ENCODE measurements at regions not wholly inside any gene's neighbourhood (a gene's known extent, or its start where the extent isn't known, plus 50 kb on each side); places are given as distances from the start of the nearest gene placed in this dataset.

GRCh38 chr3:154023148-154023547 is 98.0 kb upstream of the ARHGEF26 start:
- no TSS peak for BruUV-seq (replicated peaks)
- H3K4me1 ChIP-seq (ENCODE audit: insufficient read depth, low read length, poor library complexity, severe bottlenecking), result no peaks in the 10 kb centered on the region
- H2AFZ ChIP-seq (ENCODE audit: low read length), result no peak overlapping the region
- POLR2A ChIA-PET, result no interaction called here
- H3K4me2 ChIP-seq (ENCODE audit: low read length), result no peak overlapping the region
- H3K4me3 ChIP-seq (ENCODE audit: low read depth, low read length, poor library complexity, severe bottlenecking), result no peak overlapping the region
- DNase-seq (ENCODE audit: low spot score), result no peak
- intact Hi-C loops (cut with micrococcal nuclease; ENCODE audit: unreplicated experiment), result no loop called here
- no peaks in the 10 kb centered on the region for H3K36me3 ChIP-seq (ENCODE audit: insufficient read depth, low read length)
- H3K9me2 ChIP-seq (ENCODE audit: insufficient read depth, low read length), result no peaks in the 10 kb centered on the region
- H3K27ac ChIP-seq (ENCODE audit: low read depth, low read length, poor library complexity, severe bottlenecking), result no peak overlapping the region
- TF ChIP-seq EZH2phosphoT487 (IDR thresholded peaks at IDR 0.05; ENCODE audit: borderline replicate concordance, low read depth, low read length) (no peak), CTCF (conservative IDR thresholded peaks at IDR 0.05; ENCODE audit: low read length) (no peak)
- no peaks in the 10 kb centered on the region for H3K9me3 ChIP-seq (ENCODE audit: low read length)
- CTCF ChIA-PET (ENCODE audit: unreplicated experiment), result no interaction called here
- H4K20me1 ChIP-seq (ENCODE audit: insufficient read depth, low read length), result no peaks in the 10 kb centered on the region
- H3K79me2 ChIP-seq (ENCODE audit: insufficient read depth, low read depth, low read length), result no peaks in the 10 kb centered on the region

GRCh38 chr3:154025007-154025406 is 96.2 kb upstream of the ARHGEF26 start:
- intact Hi-C loops (cut with micrococcal nuclease; ENCODE audit: unreplicated experiment), result no loop called here
- DNase-seq (ENCODE audit: low spot score), result no peak
- TF ChIP-seq EZH2phosphoT487 (IDR thresholded peaks at IDR 0.05; ENCODE audit: borderline replicate concordance, low read depth, low read length) (no peak), CTCF (conservative IDR thresholded peaks at IDR 0.05; ENCODE audit: low read length) (no peak)
- H3K4me2 ChIP-seq (ENCODE audit: low read length), result no peak overlapping the region
- H3K9me2 ChIP-seq (ENCODE audit: insufficient read depth, low read length), result no peaks in the 10 kb centered on the region
- no peak overlapping the region for H3K4me3 ChIP-seq (ENCODE audit: low read depth, low read length, poor library complexity, severe bottlenecking)
- H4K20me1 ChIP-seq (ENCODE audit: insufficient read depth, low read length), result no peaks in the 10 kb centered on the region
- H3K9me3 ChIP-seq (ENCODE audit: low read length), result no peaks in the 10 kb centered on the region
- H3K36me3 ChIP-seq (ENCODE audit: insufficient read depth, low read length), result no peaks in the 10 kb centered on the region
- no peak overlapping the region for H2AFZ ChIP-seq (ENCODE audit: low read length)
- BruUV-seq (replicated peaks), result no TSS peak
- ChIA-PET CTCF (ENCODE audit: unreplicated experiment) (no interaction called here), POLR2A (no interaction called here)
- no peaks in the 10 kb centered on the region for H3K4me1 ChIP-seq (ENCODE audit: insufficient read depth, low read length, poor library complexity, severe bottlenecking)
- H3K27ac ChIP-seq (ENCODE audit: low read depth, low read length, poor library complexity, severe bottlenecking), result no peak overlapping the region
- H3K79me2 ChIP-seq (ENCODE audit: insufficient read depth, low read depth, low read length), result no peaks in the 10 kb centered on the region

- no peak overlapping the region for H3K4me2 ChIP-seq (ENCODE audit: low read length)
- BruUV-seq (replicated peaks), result no TSS peak
These were observed 91.3 kb upstream of the ARHGEF26 start for GRCh38 chr3:154029926-154030325.

More at GRCh38 chr3:154029926-154030325, 91.3 kb upstream of the ARHGEF26 start:
- ChIA-PET POLR2A (no interaction called here), CTCF (ENCODE audit: unreplicated experiment) (no interaction called here)
- Histone ChIP-seq H3K9me3 (ENCODE audit: low read length) (no peaks in the 10 kb centered on the region), H4K20me1 (ENCODE audit: insufficient read depth, low read length) (no peaks in the 10 kb centered on the region), H3K4me1 (ENCODE audit: insufficient read depth, low read length, poor library complexity, severe bottlenecking) (no peaks in the 10 kb centered on the region), H3K79me2 (ENCODE audit: insufficient read depth, low read depth, low read length) (no peaks in the 10 kb centered on the region), H2AFZ (ENCODE audit: low read length) (no peak overlapping the region), H3K27ac (ENCODE audit: low read depth, low read length, poor library complexity, severe bottlenecking) (no peak overlapping the region), H3K9me2 (ENCODE audit: insufficient read depth, low read length) (no peaks in the 10 kb centered on the region), H3K36me3 (ENCODE audit: insufficient read depth, low read length) (no peaks in the 10 kb centered on the region), H3K4me3 (ENCODE audit: low read depth, low read length, poor library complexity, severe bottlenecking) (no peak overlapping the region)
- no peak for DNase-seq (ENCODE audit: low spot score)
- intact Hi-C loops (cut with micrococcal nuclease; ENCODE audit: unreplicated experiment), result no loop called here
- TF ChIP-seq EZH2phosphoT487 (IDR thresholded peaks at IDR 0.05; ENCODE audit: borderline replicate concordance, low read depth, low read length), result no peak
- TF ChIP-seq CTCF (conservative IDR thresholded peaks at IDR 0.05; ENCODE audit: low read length), result no peak
